ENCODE measurements at regions not wholly inside any gene's neighbourhood (a gene's known extent, or its start where the extent isn't known, plus 50 kb on each side); places are given as distances from the start of the nearest gene placed in this dataset.

DNA sequence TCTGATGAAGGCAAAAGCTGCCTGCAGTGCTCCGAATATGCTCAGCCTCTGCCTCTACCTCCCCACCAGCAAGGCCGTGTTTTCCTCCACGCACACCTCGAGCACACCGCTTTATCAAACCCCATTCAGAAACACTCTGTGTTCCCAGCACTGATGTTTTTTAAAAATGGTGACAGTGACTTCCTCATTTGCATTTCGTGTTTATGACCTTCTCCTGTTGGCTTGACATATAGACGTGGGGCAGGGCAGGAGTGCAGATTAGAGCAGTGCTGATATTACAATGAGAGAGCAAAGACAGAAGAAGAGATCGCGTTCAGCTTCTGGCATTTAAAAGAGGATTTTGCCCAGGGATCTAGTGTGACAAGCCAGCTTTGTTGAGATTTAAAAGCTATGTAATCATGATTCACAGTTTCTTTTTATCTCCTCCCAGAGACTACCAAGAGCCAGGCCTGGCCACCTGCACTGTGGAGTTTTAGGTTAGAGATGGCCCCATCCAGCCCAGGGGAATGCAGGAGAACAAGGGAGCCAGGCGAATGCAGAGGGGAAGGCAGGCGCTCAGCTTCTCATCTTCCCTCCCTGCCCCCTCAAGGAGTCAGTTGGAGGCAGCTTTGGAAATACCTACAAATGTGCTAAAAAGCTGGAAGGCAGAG, 61.5 kb upstream of the NEDD4L start:
- Histone ChIP-seq H3K27ac (ENCODE audit: low read depth, low read length) (no peak overlapping the region), H3K23ac (ENCODE audit: insufficient read length) (no peak overlapping the region), H2AFZ (ENCODE audit: low read length) (no peak overlapping the region), H3K4me1 (replicated peaks in 1 of 4; ENCODE audit: control insufficient read depth in 3 of 4, insufficient read depth in 4 of 4, low read length in 3 of 4) (no peaks in the 10 kb centered on the region; a peak in 3 of 7 replicates), H3K56ac (replicated peaks; ENCODE audit: insufficient read length, low read depth, low read length) (no peak overlapping the region), H3K27me3 (replicated peaks in 1 of 4; ENCODE audit: control insufficient read depth in 3 of 4, extremely low read depth in 1 of 4, insufficient read depth in 3 of 4, low read length in 3 of 4) (no peaks in the 10 kb centered on the region), H3K36me3 (ENCODE audit: control insufficient read depth in 2 of 4, insufficient read depth in 4 of 4, low read length in 3 of 4) (no peaks in the 10 kb centered on the region), H3K18ac (ENCODE audit: extremely low read depth, low read length) (no peak overlapping the region), H3K23me2 (ENCODE audit: low read depth, low read length) (no peaks in the 10 kb centered on the region), H3K79me1 (ENCODE audit: low read depth, low read length) (no peaks in the 10 kb centered on the region), H2BK5ac (ENCODE audit: low read depth, low read length) (peak overlapping the region; percentile 27; the same call in 1 of the 2 replicates), H4K20me1 (replicated peaks in 1 of 2; ENCODE audit: control insufficient read depth in 1 of 2, insufficient read depth in 2 of 2, low read length in 2 of 2) (no peaks in the 10 kb centered on the region), H3K9me3 (ENCODE audit: insufficient read depth in 2 of 2, low read depth in 1 of 2, low read length in 1 of 2) (no peaks in the 10 kb centered on the region), H4K5ac (ENCODE audit: insufficient read length, low read depth, low read length) (no peak overlapping the region), H2BK15ac (ENCODE audit: low read length) (no peak overlapping the region), H4K8ac (ENCODE audit: extremely low read depth, insufficient read depth, low read length) (no peak overlapping the region), H3K79me2 (ENCODE audit: control insufficient read depth in 1 of 2, insufficient read depth in 2 of 2, low read length in 2 of 2) (no peaks in the 10 kb centered on the region), H2BK12ac (ENCODE audit: low read depth, low read length) (peak overlapping the region; percentile 83; the same call in 1 of the 2 replicates), H3K9ac (replicated peaks in 1 of 4; ENCODE audit: extremely low read depth in 1 of 4, low read depth in 3 of 4, low read length in 3 of 4) (no peak overlapping the region), H3K14ac (ENCODE audit: insufficient read length) (no peak overlapping the region), H2BK20ac (ENCODE audit: low read length) (peak overlapping the region; percentile 76; the same call in 1 of the 2 replicates), H3K4me2 (ENCODE audit: insufficient read depth in 1 of 2, low read depth in 2 of 2, low read length in 2 of 2) (no peak overlapping the region), H2AK5ac (ENCODE audit: low read depth, low read length) (no peak overlapping the region), H3K4ac (replicated peaks; ENCODE audit: insufficient read length, low read depth, low read length) (no peak overlapping the region), H2BK120ac (replicated peaks; ENCODE audit: low read depth, low read length) (no peak overlapping the region), H4K91ac (replicated peaks; ENCODE audit: insufficient read length, low read length) (peak overlapping the region; percentile 86), H3K4me3 (ENCODE audit: extremely low read depth in 1 of 4, insufficient read depth in 2 of 4, low read depth in 3 of 4, low read length in 4 of 4) (no peak overlapping the region)
- FAIRE-seq = no peak
- WGBS, 2 experiments (ENCODE audit: extremely low coverage in 1 of 2, insufficient coverage in 1 of 2, insufficient read length in 1 of 2, insufficient replicate concordance in 2 of 2, low coverage in 1 of 2, low lambda C conversion rate in 2 of 2, missing lambda C conversion rate in 1 of 2) = 93% methylated on average over 11 of the region's 11 CpGs; no CpG with 5 or more reads in 1 of the 2 experiments
- no peak for DNase-seq (ENCODE audit: low read depth in 1 of 2, low spot score in 2 of 2)
- POLR2A ChIA-PET (ENCODE audit: partially characterized antibody) = no interaction called here
- CTCF ChIA-PET (ENCODE audit: partially characterized antibody) = interaction anchor here (0.8 to 4.8 kb wide), 7 partner anchors 8 to 859 kb away, joined by 3 to 27 read pairs (median 6); partner anchors contain the start of gene NEDD4L
- TF ChIP-seq EP300 (IDR thresholded peaks at IDR 0.05; ENCODE audit: borderline replicate concordance in 1 of 2, low read depth in 2 of 2, low read length in 2 of 2) = no peak
- no peak for TF ChIP-seq RFX5 (IDR thresholded peaks at IDR 0.05; ENCODE audit: borderline replicate concordance, low read depth, low read length)
- no peak for TF ChIP-seq CTBP2 (IDR thresholded peaks at IDR 0.05; ENCODE audit: borderline replicate concordance, insufficient read depth, insufficient read length, low read length)
- TF ChIP-seq KDM4A (IDR thresholded peaks at IDR 0.05; ENCODE audit: low read depth, low read length, severe bottlenecking) = no peak
- TF ChIP-seq GTF2F1 (IDR thresholded peaks at IDR 0.05; ENCODE audit: borderline replicate concordance, low read depth, low read length) = no peak
- no peak for TF ChIP-seq SRF (IDR thresholded peaks at IDR 0.05; ENCODE audit: low read depth, low read length)
- no peak for TF ChIP-seq MAFK (IDR thresholded peaks at IDR 0.05; ENCODE audit: low read depth, low read length)
- no peak for TF ChIP-seq SP2 (IDR thresholded peaks at IDR 0.05; ENCODE audit: low read length)
- no peak for TF ChIP-seq CEBPB (IDR thresholded peaks at IDR 0.05; ENCODE audit: low read depth, low read length)
- no peak for TF ChIP-seq CHD1 (IDR thresholded peaks at IDR 0.05; ENCODE audit: low read depth, low read length)
- TF ChIP-seq KDM1A (IDR thresholded peaks at IDR 0.05; ENCODE audit: borderline replicate concordance, low read length) = no peak
- no peak for TF ChIP-seq RAD21 (IDR thresholded peaks at IDR 0.05 in 1 of 2, conservative IDR thresholded peaks at IDR 0.05 in 1 of 2; ENCODE audit: low read depth in 2 of 2, low read length in 2 of 2)
- no peak for TF ChIP-seq PHF8 (conservative IDR thresholded peaks at IDR 0.05; ENCODE audit: low read depth, low read length)
